ENCODE measurements at regions not wholly inside any gene's neighbourhood (a gene's known extent, or its start where the extent isn't known, plus 50 kb on each side); places are given as distances from the start of the nearest gene placed in this dataset.

DNA sequence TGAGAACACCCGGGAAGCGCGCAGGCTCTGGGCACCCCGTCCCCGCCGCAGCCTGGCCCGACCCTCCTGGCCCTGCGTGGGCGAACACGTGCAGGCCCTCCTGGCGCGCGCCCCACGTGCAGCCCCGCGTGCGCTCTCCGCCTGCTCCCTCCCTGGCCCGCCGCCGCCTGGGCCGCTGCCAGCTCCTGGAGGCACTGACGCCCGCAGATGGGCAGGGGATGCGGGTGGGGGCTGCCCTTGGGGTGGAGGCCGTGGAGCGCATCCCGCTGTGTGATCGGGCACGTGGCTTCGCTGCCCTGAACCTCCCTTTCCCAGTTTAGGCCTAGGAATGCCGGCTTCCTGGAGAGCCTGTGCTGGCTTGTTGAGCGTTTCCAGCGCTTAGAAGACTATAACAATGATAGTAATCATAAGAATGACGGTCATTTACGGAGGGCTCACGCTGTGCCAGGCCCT lies 104.6 kb upstream of the SLC6A6 start:
- Histone ChIP-seq H3K27me3 (peaks cover 0 to 19% (median 0%) of the 10 kb centered on the region in 4 donors), H3K27ac (peak overlapping the region; percentile 8 to 55 (median 48)), H3K36me3 (no peaks in the 10 kb centered on the region), H3K4me1 (peaks cover 5 to 22% (median 12%) of the 10 kb centered on the region in 3 donors), H3K4me3 (peak overlapping the region in 2 of 4 donors; percentile 2 to 36), H3K9me3 (no peaks in the 10 kb centered on the region)
- no peak for TF ChIP-seq POLR2A (IDR thresholded peaks at IDR 0.05)
- no peak for TF ChIP-seq CTCF (IDR thresholded peaks at IDR 0.05)
- intact Hi-C loops (cut with DNase I): no loop called here
- WGBS, 2 donors: 7 to 33% methylated on average over 4 to 15 of the region's 37 CpGs
- DNase-seq: no peak

DNA sequence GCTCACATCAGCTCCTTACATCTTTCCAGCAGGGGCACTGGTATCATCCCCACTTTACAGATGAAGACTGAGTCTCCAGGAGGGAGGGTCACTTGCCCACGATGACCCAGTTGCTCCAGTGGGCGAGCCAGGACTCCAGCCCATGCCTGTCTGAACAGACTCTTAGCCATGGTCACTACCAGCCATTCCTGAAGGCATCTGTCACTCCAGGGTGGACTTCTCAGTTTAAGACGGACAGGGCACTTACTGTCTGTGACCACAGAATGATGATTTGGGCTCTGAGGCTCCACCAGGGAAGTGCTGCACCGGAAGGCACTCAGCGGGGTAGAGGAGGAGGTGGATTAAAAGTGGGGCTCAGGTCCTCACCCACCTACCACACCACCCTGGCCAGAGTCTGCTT lies 104.0 kb upstream of the SLC6A6 start:
- DNase-seq: no peak
- H3K4me1 ChIP-seq: peaks cover 5 to 28% (median 12%) of the 10 kb centered on the region in 3 donors
- H3K36me3 ChIP-seq: no peaks in the 10 kb centered on the region
- intact Hi-C loops (cut with DNase I): no loop called here
- H3K9me3 ChIP-seq: no peaks in the 10 kb centered on the region
- H3K27ac ChIP-seq: peak overlapping the region in 3 of 4 donors; percentile 45 to 52 (median 50)
- WGBS, 2 donors: 73 to 79% methylated on average over 4 of the region's 5 CpGs
- H3K4me3 ChIP-seq: no peak overlapping the region
- TF ChIP-seq POLR2A (IDR thresholded peaks at IDR 0.05): no peak
- TF ChIP-seq CTCF (IDR thresholded peaks at IDR 0.05): no peak
- peaks cover 0 to 25% (median 0%) of the 10 kb centered on the region in 4 donors for H3K27me3 ChIP-seq

GRCh38 chr3:14298991-14299555 lies 103.3 kb upstream of the SLC6A6 start:
- no peaks in the 10 kb centered on the region for H3K9me3 ChIP-seq
- peaks cover 0 to 29% (median 0%) of the 10 kb centered on the region in 4 donors for H3K27me3 ChIP-seq
- WGBS, 2 donors: no CpG with 5 or more reads among the region's 8 CpGs
- H3K27ac ChIP-seq: no peak overlapping the region
- TF ChIP-seq POLR2A (IDR thresholded peaks at IDR 0.05) (no peak), CTCF (IDR thresholded peaks at IDR 0.05) (no peak)
- H3K4me3 ChIP-seq: no peak overlapping the region
- no peak for DNase-seq
- H3K4me1 ChIP-seq: peaks cover 5 to 34% (median 12%) of the 10 kb centered on the region in 3 donors
- intact Hi-C loops (cut with DNase I): no loop called here
- no peaks in the 10 kb centered on the region for H3K36me3 ChIP-seq

DNA sequence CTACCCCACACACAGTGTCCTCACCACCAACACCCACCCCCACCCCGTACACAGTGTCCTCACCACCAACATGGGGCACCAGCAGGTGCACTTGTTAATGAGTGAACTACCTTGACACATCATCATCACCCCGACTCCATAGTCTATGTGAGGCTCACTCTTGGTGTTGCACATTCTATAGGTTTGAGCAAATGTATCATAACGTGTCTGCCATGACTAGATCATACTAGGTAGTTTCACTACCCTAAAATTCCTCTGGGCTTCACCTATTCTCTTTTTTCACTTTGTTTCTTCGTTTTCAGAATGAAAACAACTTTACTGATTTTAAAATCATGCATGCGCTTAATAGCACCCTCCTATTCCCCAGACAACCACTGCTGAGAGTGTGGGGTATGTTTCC lies 102.6 kb upstream of the SLC6A6 start:
- no peak for DNase-seq
- WGBS, 2 donors: 67 to 78% methylated on average over 4 to 5 of the region's 5 CpGs
- intact Hi-C loops (cut with DNase I): no loop called here

More for the DNA sequence above, 102.6 kb upstream of the SLC6A6 start:
- no peak for TF ChIP-seq POLR2A (IDR thresholded peaks at IDR 0.05)
- TF ChIP-seq CTCF (IDR thresholded peaks at IDR 0.05): no peak
- Histone ChIP-seq H3K36me3 (no peaks in the 10 kb centered on the region), H3K4me3 (no peak overlapping the region), H3K27me3 (peaks cover 0 to 36% (median 0%) of the 10 kb centered on the region in 4 donors), H3K4me1 (peaks cover 5 to 41% (median 12%) of the 10 kb centered on the region in 3 donors), H3K9me3 (no peaks in the 10 kb centered on the region), H3K27ac (no peak overlapping the region)
